Brain microvascular endothelial cell (primary cell): ENCODE measurements at regions not wholly inside any gene's neighbourhood (a gene's known extent, or its start where the extent isn't known, plus 50 kb on each side); places are given as distances from the start of the nearest gene placed in this dataset.

ENCODE experiments used
- DNase-seq: peaks from one replicate; pipeline ENCODE4 v3.0.0-alpha.2; 2020
- H3K27ac ChIP-seq: fragments of 250-450 bp; sonication (Bioruptor Pico); 2 replicates; pipeline ENCODE4 v1.5.1; 2020; ENCODE audit warnings: mild to moderate bottlenecking, moderate library complexity
- H3K27me3 ChIP-seq: fragments of 250-450 bp; sonication (Bioruptor Pico); replicated peaks from 2 replicates; pipeline ENCODE4 v1.5.1; 2020; ENCODE audit warnings: mild to moderate bottlenecking
- H3K36me3 ChIP-seq: fragments of 250-450 bp; sonication (Bioruptor Pico); replicated peaks from 2 replicates; pipeline ENCODE4 v1.5.1; 2020; ENCODE audit warnings: mild to moderate bottlenecking
- H3K4me3 ChIP-seq: 2 replicates; pipeline ENCODE4 v1.5.1; 2011; ENCODE audit warnings: low read depth, mild to moderate bottlenecking, control low read depth, low read length, moderate library complexity
- in situ Hi-C: cut with HindIII; loops from 2 replicates; pipeline ENCODE4 v1.10.0; 2017; ENCODE audit warnings: low sequenced_read_pairs, low pct_ligation_motif_present
- TF ChIP-seq, protein P1 (sequence below): IDR thresholded peaks from 2 replicates; pipeline ENCODE4 v1.5.1; 2011; ENCODE audit warnings: low read depth, mild to moderate bottlenecking, moderate library complexity, low read length, control low read depth, inconsistent platforms; ENCODE audit errors: missing control alignments

DNA sequence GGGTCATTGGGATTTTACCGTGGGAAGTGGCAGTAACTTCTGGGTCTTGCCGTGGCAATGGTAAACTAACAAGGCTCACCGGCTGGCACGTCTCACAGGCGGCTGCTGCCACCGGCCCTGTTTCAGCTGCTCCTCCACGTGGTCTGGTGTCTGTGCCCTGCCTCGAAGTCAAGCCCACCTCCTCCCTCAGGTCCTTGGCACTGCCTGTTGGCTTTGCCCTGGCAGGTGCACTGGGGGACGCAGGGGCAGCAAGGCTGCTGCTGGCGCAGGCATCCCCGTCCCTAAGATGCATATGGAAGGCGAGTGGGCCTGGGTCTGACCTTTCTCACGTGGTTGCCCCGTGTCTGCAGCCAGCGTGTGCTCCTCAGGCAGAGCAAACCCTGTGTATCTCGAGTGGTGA, 783.6 kb downstream of the BRD1 start:
- no peaks in the 10 kb centered on the region for H3K36me3 ChIP-seq
- H3K27ac ChIP-seq, result no peak overlapping the region
- H3K4me3 ChIP-seq, result no peak overlapping the region
- no peaks in the 10 kb centered on the region for H3K27me3 ChIP-seq
- no peak for DNase-seq
- in situ Hi-C loops, result no loop called here
- TF ChIP-seq, protein P1, sequence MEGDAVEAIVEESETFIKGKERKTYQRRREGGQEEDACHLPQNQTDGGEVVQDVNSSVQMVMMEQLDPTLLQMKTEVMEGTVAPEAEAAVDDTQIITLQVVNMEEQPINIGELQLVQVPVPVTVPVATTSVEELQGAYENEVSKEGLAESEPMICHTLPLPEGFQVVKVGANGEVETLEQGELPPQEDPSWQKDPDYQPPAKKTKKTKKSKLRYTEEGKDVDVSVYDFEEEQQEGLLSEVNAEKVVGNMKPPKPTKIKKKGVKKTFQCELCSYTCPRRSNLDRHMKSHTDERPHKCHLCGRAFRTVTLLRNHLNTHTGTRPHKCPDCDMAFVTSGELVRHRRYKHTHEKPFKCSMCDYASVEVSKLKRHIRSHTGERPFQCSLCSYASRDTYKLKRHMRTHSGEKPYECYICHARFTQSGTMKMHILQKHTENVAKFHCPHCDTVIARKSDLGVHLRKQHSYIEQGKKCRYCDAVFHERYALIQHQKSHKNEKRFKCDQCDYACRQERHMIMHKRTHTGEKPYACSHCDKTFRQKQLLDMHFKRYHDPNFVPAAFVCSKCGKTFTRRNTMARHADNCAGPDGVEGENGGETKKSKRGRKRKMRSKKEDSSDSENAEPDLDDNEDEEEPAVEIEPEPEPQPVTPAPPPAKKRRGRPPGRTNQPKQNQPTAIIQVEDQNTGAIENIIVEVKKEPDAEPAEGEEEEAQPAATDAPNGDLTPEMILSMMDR, result no peak

DNA sequence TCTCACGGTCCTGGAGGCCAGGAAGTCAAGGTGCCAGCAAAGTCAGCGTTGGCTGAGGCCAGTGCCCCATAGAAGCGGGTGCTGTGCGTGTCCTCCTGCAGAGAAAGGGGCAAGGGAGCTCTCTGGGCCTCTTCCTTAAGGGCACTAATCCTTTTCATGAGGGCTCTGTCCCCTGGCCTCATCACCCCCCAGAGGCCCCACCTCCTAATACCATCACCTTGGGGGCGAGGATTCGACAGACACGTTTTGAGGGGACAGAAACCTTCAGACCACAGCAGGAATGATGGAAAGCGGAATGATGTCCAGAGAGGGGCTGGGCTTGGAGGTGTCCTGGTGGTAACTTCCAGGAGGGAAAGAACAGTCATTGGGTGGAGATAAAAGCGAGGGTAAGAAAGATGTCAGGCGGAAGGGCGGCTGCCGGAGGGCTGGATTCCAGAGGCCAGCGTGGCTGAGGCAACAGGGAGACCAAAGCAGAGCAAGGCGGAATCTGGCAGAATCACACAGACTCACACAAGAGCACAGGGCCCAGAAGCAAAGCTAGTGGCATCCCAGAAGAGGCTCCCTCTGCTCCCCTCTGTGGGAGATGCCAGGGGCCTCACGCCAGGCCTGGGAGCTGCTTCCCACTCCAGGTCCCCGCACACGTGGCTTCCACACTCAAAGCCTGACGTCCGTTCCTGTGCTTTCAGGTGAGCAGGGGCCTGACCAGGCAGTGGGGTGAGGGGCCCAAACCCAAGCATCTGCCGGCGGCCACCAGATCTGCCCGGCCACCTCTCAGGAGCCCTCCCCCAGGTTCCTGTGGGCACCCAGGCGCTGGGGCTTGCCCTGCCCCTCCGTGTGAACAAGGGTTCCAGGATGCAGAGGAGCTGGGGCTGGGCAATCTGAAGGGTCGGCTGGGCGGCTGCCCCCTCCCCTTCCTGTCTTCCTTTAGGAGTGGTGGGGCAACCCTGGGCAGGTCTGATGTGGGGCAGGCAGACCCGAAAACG, 784.5 kb downstream of the BRD1 start:
- DNase-seq, result no peak
- in situ Hi-C loops, result no loop called here
- Histone ChIP-seq H3K27me3 (no peaks in the 10 kb centered on the region), H3K4me3 (no peak overlapping the region), H3K27ac (no peak overlapping the region), H3K36me3 (no peaks in the 10 kb centered on the region)
- TF ChIP-seq, protein P1, result no peak

- no peaks in the 10 kb centered on the region for H3K36me3 ChIP-seq
- no peaks in the 10 kb centered on the region for H3K27me3 ChIP-seq
- H3K4me3 ChIP-seq, result no peak overlapping the region
- no peak for DNase-seq
- TF ChIP-seq, protein P1, result no peak
- no peak overlapping the region for H3K27ac ChIP-seq
- in situ Hi-C loops, result no loop called here
Measured at GRCh38 chr22:49042066-49042465, 785.6 kb downstream of the BRD1 start.

DNA sequence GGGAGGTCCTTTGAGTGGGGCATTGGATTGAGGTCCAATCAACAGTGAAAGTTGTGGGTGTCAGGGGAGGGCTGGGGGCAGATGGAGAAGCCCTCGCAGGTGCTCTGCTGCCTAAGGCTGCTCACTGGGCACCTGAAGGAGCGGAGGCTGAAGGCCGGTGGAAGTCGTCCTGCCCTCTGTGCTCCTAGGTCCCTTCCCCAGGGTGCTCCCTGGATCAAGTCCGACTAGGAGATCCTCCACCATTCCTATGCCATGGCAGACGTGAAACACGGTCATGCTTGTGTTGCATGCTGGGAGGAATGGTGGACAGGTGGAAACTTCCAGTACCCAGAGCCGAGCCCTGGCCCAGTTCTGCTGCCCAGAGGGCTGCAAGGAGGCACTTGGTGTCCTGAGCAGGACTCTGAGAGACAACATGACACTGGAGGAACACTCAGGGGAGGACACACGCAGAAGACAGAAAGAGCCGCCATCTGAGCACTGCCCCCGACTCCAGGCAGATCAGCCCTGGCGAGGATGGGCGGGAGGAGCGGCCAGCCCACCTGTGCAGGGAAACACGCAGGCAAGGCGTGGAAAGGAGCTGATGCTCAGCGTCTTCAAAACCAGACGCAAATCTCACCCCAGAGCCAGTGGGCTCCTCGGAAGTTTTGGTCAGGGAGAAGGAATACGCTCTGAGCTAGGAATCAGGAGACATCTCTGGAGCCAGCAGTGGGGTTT, 786.8 kb downstream of the BRD1 start:
- TF ChIP-seq, protein P1, result no peak
- Histone ChIP-seq H3K27me3 (no peaks in the 10 kb centered on the region), H3K27ac (no peak overlapping the region), H3K36me3 (no peaks in the 10 kb centered on the region), H3K4me3 (no peak overlapping the region)
- in situ Hi-C loops, result no loop called here
- no peak for DNase-seq

- Histone ChIP-seq H3K4me3 (no peak overlapping the region), H3K27ac (no peak overlapping the region), H3K36me3 (no peaks in the 10 kb centered on the region), H3K27me3 (no peaks in the 10 kb centered on the region)
- in situ Hi-C loops, result no loop called here
- TF ChIP-seq, protein P1, result no peak
- DNase-seq, result no peak
Measured at GRCh38 chr22:49040111-49040510, 787.6 kb downstream of the BRD1 start.
